T-helper 2 cell treated with Interferon-gamma antibody and Interleukin-4, amounts not matched to agents 100 ng/mL and 5 ng/mL, for 36 hours (primary cell): ENCODE measurements at regions not wholly inside any gene's neighbourhood (a gene's known extent, or its start where the extent isn't known, plus 50 kb on each side); places are given as distances from the start of the nearest gene placed in this dataset.
"Not testable (repeated sequence)": the region's sequence is repeated elsewhere in the genome, so short reads cannot be mapped to it uniquely, and the experiment has no call there.

Experiments
- intact Hi-C: fragments of 100-400 bp; cut with micrococcal nuclease; formaldehyde crosslinking; loops from one replicate; pipeline ENCODE4 v1.15.1; 2023

DNA sequence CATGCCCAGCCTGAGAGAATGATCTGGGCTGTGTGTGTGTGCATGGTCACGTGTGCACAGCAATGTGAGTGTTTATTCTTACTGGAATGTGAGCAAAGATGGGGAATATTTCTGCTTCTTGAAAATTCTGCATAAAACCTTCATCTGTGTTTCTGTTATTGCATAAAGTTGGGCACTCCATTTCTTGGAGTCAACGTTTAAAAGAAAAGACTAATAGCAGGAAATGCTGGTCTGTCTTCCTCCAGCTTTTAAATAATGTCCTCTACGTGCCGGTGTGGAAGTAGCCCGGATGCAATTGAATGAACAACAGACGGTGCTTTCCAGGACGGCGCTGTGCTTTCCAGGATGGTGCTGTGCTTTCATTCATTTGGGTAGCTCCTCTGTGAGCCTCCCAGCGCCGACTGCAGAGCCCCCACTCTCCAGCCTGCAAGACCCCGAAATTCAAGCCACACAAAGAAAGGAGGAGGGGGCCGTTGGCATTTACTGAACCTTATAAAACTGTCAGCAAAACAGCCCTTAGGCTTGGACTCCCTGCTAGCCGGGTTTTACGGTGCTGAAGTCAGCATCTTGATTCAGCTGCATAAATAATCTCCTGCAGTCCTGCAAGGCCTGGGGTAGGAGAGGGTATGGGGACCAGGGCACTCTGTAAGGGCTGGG, 158.2 kb upstream of the PRKCQ start:
- intact Hi-C loops, result no loop called here

GRCh38 chr10:6737758-6738111, 157.7 kb upstream of the PRKCQ start:
- intact Hi-C loops, result no loop called here

GRCh38 chr10:6737080-6737641, 157.1 kb upstream of the PRKCQ start:
- intact Hi-C loops, result no loop called here

- intact Hi-C loops, result no loop called here
These were observed 154.2 kb upstream of the PRKCQ start for GRCh38 chr10:6734286-6734685.

DNA sequence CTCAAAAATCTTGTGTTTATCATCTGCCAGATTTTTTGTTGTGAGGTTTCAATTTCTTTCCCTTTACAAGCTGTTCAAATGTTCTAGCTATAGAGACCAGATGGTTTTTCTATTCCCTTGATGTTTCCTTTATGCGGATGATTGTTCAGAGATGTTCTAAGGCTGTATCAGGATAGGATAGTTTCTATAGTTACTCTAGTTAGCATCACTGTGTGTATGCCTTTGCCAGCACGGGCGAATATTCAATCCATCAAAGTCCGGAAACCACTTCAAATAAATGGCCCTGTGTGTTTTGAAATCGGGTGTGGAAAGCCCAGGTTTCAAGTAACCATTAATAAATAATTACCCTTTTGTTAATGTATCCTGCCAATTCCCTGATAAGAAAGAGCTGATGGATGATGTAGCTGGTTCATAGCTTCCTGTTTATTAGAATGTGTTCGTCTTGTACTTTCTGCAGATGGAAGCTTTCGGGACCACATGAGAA, 149.8 kb upstream of the PRKCQ start:
- intact Hi-C loops, result no loop called here

- intact Hi-C loops, result no loop called here
These were observed 149.1 kb upstream of the PRKCQ start for GRCh38 chr10:6729071-6729774.

DNA sequence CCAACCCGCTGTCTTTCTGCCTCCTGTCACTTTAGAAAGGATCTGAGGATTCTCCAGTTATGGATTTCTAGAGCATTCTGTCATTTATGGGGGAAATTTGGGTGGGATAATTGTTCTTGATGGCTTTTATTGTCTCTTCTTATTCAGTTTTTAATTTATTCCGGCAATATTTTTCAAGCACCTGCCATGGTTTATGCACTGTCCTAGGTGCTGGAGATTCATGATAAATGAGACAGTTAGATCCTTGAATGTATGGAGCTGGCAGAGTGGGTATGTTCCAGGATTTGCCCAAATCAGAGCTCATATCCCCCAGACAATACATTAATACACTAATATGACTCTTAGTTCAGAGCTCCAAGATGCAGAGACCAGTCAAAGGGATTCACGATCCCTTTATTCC, 146.8 kb upstream of the PRKCQ start:
- intact Hi-C loops, result no loop called here

DNA sequence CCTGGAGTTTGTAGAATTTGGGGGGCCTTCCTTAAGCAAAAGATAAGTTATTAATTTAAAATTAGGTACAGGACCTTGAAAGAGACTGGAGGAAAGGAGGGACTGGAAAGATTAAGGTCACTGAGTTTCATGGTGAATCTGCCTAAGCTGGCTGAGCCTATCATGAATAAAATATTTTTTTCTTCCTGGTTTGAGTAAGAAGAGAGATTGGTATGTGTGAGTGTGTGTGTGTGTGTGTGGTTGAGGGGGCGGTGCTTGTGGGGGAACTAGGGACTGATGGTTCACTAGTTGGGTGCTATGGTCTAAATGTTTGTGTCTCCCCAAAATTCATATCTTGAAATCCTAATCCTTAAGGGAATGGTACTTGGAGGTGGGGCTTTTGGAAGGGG, 142.5 kb upstream of the PRKCQ start:
- intact Hi-C loops, result no loop called here

GRCh38 chr10:6721964-6722615, 142.0 kb upstream of the PRKCQ start:
- intact Hi-C loops, result no loop called here

GRCh38 chr10:6721480-6721879, 141.4 kb upstream of the PRKCQ start:
- intact Hi-C loops, result no loop called here

GRCh38 chr10:6719561-6719960, 139.5 kb upstream of the PRKCQ start:
- intact Hi-C loops, result no loop called here

DNA sequence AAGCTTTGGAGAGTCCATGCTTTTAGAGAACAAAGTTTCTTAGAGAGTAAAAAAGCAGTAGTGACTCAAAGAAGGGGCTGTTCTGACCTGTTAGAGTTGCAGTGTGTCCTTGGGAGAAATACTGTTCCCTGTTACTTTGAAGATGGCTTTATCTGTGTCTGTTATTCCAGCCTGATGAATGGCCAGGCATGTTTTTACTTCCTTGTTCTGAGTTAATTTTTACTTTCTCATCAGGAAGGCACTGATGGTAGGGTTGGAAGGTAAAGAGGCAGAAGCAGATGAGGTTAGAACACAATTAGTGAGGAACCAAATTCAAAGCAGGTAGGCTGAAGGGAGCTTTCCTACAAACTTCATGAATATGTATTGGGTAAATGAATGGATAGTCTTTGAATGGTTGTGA, 138.5 kb upstream of the PRKCQ start:
- intact Hi-C loops, result no loop called here

GRCh38 chr10:6716516-6716915, 136.4 kb upstream of the PRKCQ start:
- intact Hi-C loops, result no loop called here

GRCh38 chr10:6713716-6714115, 133.6 kb upstream of the PRKCQ start:
- intact Hi-C loops, result no loop called here

DNA sequence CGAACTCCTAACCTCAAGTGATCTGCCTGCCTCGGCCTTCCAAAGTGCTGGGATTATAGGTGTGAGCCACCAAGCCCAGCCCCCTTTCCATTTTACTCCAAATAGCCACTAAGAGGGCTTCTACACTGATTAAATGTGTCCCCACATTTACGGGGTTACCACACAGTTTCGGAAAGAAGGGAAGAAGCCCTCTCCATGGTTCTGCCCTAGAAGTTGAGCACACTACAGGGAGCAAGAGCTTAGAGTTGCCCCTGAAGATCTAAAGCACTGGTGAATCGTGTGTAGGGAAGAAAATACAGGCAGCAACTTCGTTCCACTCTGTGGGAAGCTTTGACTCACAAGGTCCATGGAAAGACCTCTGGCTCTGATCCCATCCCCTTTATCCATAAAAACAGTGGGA, 133.0 kb upstream of the PRKCQ start:
- intact Hi-C loops, result no loop called here

- intact Hi-C loops, result no loop called here
These were observed 131.8 kb upstream of the PRKCQ start for GRCh38 chr10:6711881-6712280.

DNA sequence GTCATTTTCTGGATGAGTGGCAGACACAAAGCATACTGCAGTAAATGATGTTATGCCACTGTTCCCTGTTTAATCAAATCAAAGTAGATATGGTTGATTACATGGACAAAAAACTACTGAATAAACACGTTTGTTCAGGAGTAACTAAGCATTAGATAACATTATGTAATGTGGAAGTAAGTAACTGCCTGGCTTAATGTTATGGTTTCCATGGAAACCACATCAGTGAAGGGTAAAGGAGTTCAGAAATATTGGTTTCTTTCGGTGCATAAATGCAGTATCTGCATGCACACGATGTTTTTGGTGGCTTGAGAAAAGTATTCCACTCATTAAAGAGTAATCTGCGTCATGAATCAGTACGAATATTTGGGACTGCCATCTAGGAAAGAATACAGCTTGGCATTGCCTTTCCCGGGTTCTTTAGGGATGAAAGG, 131.3 kb upstream of the PRKCQ start:
- intact Hi-C loops, result no loop called here

GRCh38 chr10:6707352-6707751, 127.3 kb upstream of the PRKCQ start:
- intact Hi-C loops, result no loop called here

DNA sequence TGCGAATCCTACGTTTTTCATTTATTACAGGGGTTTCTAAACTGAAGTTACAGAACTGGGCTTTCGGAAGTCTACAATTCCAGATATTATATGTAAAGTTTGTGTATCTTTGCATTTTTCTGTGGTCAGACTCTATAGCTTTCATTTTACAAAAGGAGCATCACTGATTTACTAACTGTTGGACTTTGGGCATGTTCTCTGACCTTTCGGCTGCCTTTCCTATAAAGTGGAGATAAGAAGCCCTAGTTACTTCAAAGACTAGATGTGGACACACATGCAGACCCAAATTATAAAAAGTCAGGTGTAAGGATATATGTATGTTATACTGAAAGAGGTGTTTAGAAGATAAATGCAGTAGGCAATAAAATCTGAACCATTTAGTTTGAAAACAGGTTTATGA, 126.6 kb upstream of the PRKCQ start:
- intact Hi-C loops, result no loop called here

DNA sequence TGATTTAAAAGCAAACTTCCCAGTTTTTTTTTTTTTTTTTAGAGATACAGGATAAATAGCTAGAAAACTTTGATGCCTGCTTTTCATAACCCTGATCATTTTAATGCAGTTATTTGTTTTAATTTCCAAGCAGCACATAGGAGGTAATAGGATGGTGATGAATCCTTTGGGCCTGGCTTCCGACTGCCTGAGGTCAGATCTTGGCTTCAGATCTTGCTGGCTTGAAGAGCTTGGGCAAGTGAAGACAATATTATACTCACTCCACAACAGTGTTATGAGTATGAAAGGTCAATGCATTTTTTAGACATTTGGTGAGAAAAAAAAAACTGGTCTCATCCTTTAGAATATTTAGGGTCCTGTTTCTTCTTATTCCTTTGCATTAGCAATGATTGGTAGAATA, 124.8 kb upstream of the PRKCQ start:
- intact Hi-C loops, result no loop called here

DNA sequence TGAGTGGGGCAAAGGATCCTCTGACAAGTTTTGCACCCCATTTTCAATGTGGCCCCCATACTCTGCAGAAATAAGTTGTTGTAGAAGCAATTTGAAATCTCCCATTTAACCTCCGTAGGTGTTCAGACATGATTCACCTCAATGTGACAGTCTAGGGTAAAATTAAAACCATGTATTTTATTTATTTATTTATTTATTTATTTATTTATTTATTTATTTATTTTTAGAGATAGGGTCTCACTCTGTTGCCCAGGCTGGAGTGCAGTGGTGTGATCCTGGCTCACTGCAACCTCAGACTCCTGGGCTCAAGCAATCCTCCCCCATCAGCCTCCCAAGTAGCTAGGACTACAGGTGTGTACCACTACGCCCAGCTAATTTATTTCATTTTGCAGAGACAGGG, 122.8 kb upstream of the PRKCQ start:
- intact Hi-C loops, result not testable (repeated sequence)

DNA sequence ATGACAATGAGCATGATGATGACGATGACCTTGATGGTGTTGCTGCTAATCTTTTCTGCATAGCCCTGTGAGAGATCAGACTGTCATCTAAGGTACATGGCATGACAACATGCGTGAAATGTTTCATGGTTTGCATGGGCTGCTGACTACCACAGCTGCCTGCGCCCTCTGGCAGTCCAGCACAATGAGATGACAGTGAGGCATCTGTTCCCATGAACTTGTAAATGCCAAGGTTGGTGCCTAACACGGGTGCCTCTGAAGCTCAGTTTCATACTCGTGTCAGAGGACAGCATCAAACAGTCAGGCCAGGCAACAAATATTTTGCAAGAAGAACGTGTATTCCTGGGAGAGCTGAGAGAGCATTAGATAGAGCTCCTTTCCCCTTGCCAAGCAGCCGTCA, 122.0 kb upstream of the PRKCQ start:
- intact Hi-C loops, result no loop called here
